ENCODE measurements at regions not wholly inside any gene's neighbourhood (a gene's known extent, or its start where the extent isn't known, plus 50 kb on each side); places are given as distances from the start of the nearest gene placed in this dataset.

GRCh38 chr20:22652681-22653588 is 68.6 kb upstream of the FOXA2 start:
- DNase-seq, result no peak

- no peak for DNase-seq
Observed at GRCh38 chr20:22653658-22654642, 69.6 kb upstream of the FOXA2 start.

DNA sequence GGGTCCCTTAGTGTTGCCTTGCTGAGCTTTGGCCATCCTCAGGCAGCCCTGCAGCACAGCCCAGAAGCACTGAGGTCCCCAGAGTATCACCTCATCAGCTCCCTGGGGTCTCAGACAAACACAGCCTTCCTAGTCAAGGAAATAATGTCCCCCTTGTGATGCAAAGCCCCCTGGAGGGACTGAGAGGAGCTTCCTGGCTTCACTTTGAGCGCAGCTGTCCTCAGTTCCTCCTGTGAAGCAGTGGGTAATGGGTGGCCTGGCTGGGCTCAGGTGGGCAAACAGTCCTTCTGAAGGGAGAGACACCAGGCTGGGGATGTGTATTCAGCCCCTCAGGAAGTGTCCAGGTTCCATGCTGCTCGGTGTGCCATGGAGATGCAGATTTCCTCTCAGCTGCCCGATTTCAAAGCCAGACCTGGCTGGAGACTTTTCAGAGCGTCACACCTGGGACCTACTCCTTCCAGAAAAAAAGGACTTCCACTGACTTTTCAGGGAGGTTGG is 79.2 kb upstream of the FOXA2 start:
- no peak for DNase-seq

DNA sequence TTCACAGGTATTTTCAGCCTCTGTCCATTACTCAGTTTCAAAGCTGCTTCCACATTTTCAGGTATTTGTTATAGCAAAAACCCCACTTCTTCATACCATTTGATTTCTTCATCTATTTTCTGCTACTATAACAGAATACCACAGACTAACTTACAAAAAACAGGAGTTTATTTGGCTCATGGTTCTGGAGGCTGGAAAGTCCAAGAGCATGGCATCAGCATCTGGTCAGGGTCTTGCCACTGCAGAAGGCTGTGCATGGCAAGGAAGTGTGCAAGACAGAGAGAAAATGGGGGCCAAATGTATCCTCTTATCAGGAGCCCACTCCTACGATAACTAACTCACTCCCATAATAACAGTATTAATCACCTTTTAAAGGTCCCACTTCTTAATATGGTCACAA is 82.8 kb upstream of the FOXA2 start:
- no peak for DNase-seq

DNA sequence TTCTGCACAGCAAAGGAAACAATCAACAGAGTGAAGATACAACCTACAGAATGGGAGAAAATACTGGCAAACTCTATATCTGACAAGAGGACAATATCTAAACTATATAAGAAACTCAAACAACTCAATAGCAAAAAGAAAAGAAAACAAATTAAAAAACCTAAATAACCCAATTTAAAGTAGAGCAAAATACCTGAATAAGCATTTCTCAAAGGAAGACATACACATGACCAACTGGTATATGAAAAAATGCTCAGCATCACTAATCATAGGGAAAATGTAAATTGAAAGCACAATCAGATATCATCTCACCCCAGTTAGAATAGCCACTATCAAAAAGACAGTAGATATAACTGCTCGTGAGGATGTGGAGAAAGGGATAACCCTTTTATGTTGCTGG is 87.8 kb upstream of the FOXA2 start:
- DNase-seq, result no peak

DNA sequence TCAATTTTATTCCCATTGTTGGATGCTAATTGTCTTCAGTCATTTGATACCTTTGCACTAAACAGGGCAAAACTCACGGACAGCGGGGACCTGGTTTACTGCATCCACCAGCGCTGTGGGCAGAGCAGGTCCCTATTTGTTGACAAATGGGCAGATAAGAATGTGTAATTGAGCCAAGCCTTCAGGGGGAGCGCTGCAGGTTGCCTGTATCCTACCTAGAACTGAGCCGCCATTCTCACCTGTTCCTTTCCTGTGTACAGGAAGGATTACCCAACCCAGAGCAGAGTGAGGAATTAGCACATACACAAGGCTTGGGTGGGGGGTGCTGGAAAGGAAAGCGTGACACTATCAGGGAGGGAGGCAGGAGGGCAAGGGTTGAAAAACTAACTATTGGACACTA is 89.1 kb upstream of the FOXA2 start:
- DNase-seq, result no peak

DNA sequence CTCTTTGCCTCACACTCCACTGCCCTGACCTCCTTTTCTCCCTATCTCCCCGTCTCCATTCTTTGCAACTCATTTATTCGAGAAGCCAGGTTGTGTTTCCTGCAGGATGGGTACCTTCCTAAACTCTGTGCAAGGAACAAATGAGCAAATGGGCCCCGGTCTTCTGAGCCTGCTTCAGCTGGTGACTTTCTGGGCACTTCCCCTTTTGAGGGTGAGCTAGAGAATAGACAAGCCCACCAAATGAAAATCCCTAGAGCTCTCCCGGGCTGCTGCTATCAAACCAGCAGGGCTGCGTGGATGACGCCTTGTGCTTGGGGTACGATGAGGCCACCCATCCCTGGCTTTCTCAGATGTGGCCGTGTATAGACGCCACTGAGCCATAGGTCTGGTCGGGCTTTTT is 91.0 kb upstream of the FOXA2 start:
- DNase-seq, result no peak

GRCh38 chr20:22678678-22679077 is 94.3 kb upstream of the FOXA2 start:
- DNase-seq, result no peak

- DNase-seq, result no peak
Observed at GRCh38 chr20:22679197-22679596, 94.8 kb upstream of the FOXA2 start.

DNA sequence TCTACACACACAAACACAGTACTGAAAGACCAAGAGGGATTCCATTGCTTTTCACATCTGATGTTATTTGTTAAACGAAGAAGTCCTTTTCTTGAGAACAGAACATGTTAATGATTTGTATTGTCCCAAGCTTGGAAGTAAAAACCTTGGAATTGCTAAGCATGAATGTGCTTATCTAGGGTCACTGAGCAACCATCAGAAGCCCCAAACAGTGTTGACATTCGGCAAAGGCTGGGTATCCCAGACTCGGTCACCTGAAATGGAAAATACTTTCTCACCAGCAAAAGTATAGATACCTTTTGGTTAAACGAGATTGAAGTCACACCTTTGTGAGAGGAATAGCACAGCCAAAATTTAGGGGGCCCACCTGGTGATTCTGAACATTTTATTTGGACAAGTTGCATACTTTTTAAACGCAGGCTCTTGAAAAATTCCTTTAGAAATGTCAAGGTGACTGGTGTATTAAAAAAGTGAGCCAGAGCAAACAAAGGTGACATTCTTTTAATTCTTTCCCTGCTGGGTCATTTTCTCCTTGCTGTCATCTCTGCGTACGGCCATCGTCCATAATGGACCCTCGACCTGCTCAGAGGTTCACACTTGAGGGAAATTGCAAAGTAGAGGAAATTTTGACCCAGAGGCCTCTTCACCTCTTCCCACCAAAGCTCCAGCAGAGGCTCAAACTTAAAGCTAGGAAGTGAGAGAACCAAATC is 95.8 kb upstream of the FOXA2 start:
- DNase-seq, result no peak

DNA sequence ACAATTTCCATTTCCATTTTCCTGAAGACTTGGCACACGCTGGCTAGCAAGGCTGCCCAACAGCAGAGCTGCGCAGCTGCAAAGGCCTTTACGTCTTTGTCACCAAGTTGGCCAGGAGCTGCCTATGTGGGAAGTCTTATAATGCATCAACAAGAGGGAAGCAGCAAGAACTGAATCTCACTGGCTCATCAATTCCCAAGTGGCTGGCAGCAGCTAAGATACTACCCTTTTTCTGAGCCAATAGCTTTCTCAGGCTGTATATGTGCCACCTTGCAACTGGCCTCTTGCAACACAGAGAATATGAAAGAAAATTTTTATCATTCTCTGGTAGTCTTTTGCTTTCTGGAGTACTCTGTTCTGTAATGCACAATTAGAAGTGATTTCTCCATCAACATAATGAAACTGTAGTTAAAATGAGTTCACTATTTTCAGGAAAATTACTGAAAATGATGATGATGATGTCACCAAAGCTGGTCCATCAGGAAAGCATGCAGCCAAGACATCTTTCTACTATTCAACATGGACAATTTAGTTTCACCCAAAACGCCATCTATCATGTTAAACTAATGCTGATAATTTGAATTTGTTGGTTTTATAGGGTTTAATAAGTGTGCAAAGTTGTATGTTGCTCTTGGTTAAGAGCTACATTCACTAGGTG is 97.3 kb upstream of the FOXA2 start:
- no peak for DNase-seq

DNA sequence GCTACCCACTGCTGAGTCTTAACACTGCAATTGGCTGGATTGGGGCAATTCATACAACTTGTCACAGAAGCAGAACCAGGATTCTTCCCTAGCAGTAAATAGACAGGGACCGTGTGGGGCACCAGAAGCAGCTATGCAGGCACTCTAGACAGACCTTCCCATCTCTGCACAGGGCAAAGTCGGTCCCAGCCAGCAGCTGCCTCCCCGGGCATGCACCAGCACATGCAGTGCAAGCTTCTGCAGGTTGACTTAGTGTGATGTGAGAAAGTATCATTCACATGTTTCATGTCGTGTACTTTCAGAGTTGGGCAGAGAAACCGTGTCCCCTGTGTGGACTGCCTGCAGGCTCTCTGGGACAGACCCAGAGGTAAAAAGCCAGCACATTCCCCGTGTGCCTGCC is 98.0 kb upstream of the FOXA2 start:
- DNase-seq, result no peak

GRCh38 chr20:22684072-22684762 is 99.8 kb upstream of the FOXA2 start:
- DNase-seq, result peak; percentile 85

DNA sequence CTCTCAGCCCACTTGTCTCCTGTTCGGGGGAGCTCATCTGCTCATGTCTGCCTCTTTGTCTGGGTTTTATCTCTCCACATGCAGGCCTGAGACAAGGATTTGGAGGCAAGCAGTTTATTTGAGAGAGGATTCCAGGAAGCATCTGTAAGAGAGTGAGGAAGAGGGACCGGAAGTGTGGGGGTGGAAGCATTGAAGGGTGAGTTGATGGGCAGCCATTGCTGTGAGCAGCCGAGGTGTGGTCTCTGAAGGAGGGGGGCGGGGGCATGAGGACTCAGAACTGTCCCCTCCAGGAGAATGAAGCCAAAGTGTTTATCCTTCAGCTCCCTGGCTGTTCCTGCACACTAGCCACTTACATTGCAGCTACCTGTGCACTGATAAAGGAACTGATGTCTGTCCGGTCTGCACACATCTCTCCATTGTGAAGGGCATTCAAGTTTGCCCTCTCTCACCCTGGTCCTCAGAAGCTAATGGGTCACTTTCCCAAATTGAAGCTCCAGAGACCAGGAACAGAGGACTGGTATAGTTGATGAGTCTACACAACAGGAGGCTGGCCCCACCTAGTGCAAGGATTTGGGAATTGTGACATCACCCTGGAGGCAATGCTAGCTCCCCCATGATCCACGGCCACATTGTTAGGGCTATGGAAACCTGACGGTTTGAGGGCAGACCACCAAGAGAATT is 100.5 kb upstream of the FOXA2 start:
- DNase-seq, result no peak

DNA sequence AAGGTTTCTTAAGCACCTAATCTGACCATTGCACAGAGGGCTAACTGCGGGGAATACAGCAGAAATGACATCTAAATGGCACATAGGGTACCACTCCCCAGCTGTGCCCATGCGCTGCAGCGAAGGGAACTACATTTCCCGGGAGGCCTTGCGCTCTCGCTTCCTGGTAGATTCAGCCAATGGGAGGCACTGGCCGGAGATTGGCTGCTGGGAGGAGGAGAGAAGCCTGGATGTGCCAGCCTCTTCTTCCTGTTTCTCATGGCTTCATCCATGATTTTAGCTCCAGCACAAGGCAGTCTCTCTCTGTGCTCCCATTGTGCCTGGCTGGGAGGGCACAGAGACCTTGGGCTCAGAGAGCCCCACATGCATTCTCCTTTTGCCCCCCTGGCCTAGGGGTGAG is 101.7 kb upstream of the FOXA2 start:
- peak; percentile 47 for DNase-seq

DNA sequence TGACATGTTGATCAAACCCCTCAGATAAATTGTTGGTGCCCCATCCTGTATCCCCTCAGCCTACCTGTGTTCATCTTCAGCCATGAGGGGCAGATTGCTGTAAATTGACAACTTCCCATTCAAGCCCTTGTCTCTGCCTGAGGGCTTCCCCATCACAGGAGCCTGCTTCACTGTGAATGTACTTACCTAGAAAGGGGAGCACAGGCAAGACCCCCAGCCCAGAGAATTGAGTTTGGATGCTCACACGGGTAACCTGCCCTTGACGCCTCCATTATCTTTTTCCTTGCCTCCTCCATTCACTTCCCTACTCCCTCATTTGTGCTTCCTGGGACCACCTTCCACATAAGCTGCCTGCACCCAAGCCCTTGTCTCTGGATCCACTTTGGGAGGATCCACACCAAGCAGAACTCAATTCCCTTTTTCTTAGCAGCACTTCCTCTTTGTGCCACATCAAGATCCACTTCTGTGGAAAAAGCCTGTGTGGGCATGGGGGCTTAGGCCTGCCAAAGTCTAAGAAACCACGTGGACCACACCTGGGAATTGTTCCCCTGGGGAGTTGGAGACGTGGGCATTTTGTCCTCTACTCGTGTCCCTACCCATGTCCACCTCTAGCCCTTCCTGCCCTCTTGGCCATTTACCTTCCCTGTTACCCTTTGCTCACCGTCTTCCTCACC is 103.4 kb upstream of the FOXA2 start:
- DNase-seq, result no peak

DNA sequence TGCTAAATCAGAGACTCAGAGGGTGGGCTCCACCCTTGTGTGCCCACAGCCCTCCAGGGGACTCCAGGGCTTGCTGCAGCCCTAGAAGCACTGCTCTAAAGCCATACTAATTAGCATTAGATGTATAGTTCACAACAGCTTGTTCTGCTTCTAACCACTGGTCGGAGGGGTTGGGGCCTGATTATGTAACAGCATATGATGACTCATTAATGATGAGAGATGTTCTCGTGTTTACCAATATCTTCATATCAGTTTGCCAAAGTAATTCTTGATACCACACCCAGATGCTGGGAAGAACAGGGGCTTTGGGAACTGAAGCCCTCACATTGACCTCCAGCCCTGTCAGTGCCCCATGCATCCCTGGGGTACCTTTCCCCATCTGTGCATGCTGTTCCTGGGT is 104.1 kb upstream of the FOXA2 start:
- DNase-seq, result no peak

DNA sequence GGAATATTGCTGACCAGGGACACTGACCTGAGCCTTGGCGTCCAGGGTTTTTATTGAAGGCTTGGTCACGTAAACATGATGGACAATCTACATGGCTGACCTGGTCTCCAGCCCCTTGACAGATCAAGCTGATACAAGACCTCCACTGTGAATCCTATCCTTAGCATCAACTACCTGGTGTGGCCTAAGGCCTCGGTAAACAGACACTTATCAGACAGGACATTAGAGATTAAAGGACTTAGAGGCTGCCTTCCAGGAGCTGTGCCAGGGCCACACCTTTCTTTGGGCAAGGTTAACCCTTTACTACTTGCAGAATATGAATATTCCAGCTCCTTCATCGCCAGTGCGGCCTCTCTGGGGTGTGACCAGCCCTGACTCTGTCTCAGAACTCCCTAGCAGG is 104.9 kb upstream of the FOXA2 start:
- DNase-seq, result no peak

- no peak for DNase-seq
Observed at GRCh38 chr20:22690000-22690399, 105.6 kb upstream of the FOXA2 start.

GRCh38 chr20:22690616-22691179 is 106.3 kb upstream of the FOXA2 start:
- DNase-seq, result no peak

Data from NCI-H2029 treated with DMSO at 0.1 percent for 48 hours (cell line).